NAMALWA (cell line): ENCODE measurements at regions not wholly inside any gene's neighbourhood (a gene's known extent, or its start where the extent isn't known, plus 50 kb on each side); places are given as distances from the start of the nearest gene placed in this dataset.
"Not testable (repeated sequence)": the region's sequence is repeated elsewhere in the genome, so short reads cannot be mapped to it uniquely, and the experiment has no call there.

Experiments used
- DNase-seq: peaks from one replicate; pipeline ENCODE4 v3.0.0-alpha.2; 2015; ENCODE audit warnings: low spot score

GRCh38 chr12:9449181-9449580, 158.5 kb downstream of the KLRB1 start:
- peak; percentile 12 for DNase-seq

- not testable (repeated sequence) for DNase-seq
Observed at GRCh38 chr12:9448648-9449047, 159.1 kb downstream of the KLRB1 start.

GRCh38 chr12:9447791-9448614, 159.7 kb downstream of the KLRB1 start:
- peak; percentile 93 for DNase-seq

- peak; percentile 13 for DNase-seq
Observed at GRCh38 chr12:9446883-9447761, 160.6 kb downstream of the KLRB1 start.

GRCh38 chr12:9440428-9440827, 167.3 kb downstream of the KLRB1 start:
- not testable (repeated sequence) for DNase-seq

GRCh38 chr12:9435682-9436081, 172.0 kb downstream of the KLRB1 start:
- not testable (repeated sequence) for DNase-seq

GRCh38 chr12:9430385-9430784, 177.3 kb downstream of the KLRB1 start:
- not testable (repeated sequence) for DNase-seq

GRCh38 chr12:9428856-9429255, 178.9 kb downstream of the KLRB1 start:
- not testable (repeated sequence) for DNase-seq

- DNase-seq: not testable (repeated sequence)
Observed at GRCh38 chr12:9425429-9425828, 182.3 kb downstream of the KLRB1 start.

GRCh38 chr12:9424175-9424740, 183.5 kb downstream of the KLRB1 start:
- not testable (repeated sequence) for DNase-seq

GRCh38 chr12:9422689-9423088, 185.0 kb downstream of the KLRB1 start:
- DNase-seq: not testable (repeated sequence)

GRCh38 chr12:9421520-9422086, 186.1 kb downstream of the KLRB1 start:
- DNase-seq: not testable (repeated sequence)

GRCh38 chr12:9420817-9421519, 186.7 kb downstream of the KLRB1 start:
- DNase-seq: not testable (repeated sequence)

- not testable (repeated sequence) for DNase-seq
Observed at GRCh38 chr12:9418669-9419041, 189.1 kb downstream of the KLRB1 start.

GRCh38 chr12:9417947-9418668, 189.6 kb downstream of the KLRB1 start:
- DNase-seq: not testable (repeated sequence)

- DNase-seq: not testable (repeated sequence)
Observed at GRCh38 chr12:9417341-9417740, 190.4 kb downstream of the KLRB1 start.

GRCh38 chr12:9416346-9416745, 191.4 kb downstream of the KLRB1 start:
- DNase-seq: not testable (repeated sequence)

GRCh38 chr12:9415898-9416297, 191.8 kb downstream of the KLRB1 start:
- not testable (repeated sequence) for DNase-seq

- not testable (repeated sequence) for DNase-seq
Observed at GRCh38 chr12:9413862-9414261, 193.9 kb downstream of the KLRB1 start.

- DNase-seq: not testable (repeated sequence)
Observed at GRCh38 chr12:9412459-9412858, 195.3 kb downstream of the KLRB1 start.
